Activated T-cell treated with anti-CD3 and anti-CD28 coated beads, Interleukin-2, amount 50 U/mL, for 24 hours (primary cell): ENCODE measurements at regions not wholly inside any gene's neighbourhood (a gene's known extent, or its start where the extent isn't known, plus 50 kb on each side); places are given as distances from the start of the nearest gene placed in this dataset.

ENCODE experiments used
- DNase-seq: peaks from one replicate; pipeline ENCODE4 v3.0.0-alpha.2; 2020
- H3K27ac Mint-ChIP-seq: 2 replicates; pipeline ENCODE4 v1.8.0; 2020; ENCODE audit warnings: mild to moderate bottlenecking, mixed read lengths
- H3K27me3 Mint-ChIP-seq: 2 replicates; pipeline ENCODE4 v1.8.0; 2020; ENCODE audit warnings: mixed read lengths
- H3K36me3 Mint-ChIP-seq: 2 replicates; pipeline ENCODE4 v1.8.0; 2020; ENCODE audit warnings: low read depth, mixed read lengths
- H3K4me1 Mint-ChIP-seq: 2 replicates; pipeline ENCODE4 v1.8.0; 2020; ENCODE audit warnings: low read depth, mixed read lengths
- H3K4me3 Mint-ChIP-seq: 2 replicates; pipeline ENCODE4 v1.8.0; 2020; ENCODE audit warnings: mild to moderate bottlenecking, moderate library complexity, mixed read lengths
- H3K9me3 Mint-ChIP-seq: 2 replicates; pipeline ENCODE4 v1.8.0; 2020; ENCODE audit warnings: mixed read lengths

DNA sequence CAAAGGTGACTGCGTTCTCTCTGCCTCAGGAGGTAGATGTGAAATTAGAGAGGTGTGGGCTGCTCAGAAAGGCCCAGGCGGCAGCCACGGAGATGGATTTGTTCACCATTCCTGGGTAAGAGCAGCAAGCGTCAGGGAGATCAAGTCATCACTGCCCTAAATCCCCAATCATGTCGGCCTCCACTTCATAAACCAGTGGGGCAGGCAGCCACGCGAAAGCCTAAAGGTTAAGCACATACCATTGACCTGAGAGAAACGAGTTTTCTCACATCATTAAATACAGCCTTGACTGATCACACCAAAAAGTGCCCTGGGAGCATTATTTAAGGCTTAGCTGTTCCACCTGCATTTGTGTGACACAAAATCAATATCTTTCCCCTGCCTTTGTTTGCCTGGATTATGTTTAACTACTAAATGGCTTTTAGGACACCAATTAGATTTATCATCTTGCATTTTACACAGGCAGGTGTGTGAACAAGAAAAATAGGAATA, 50.7 kb upstream of the FOXB1 start:
- no peak overlapping the region for H3K27ac Mint-ChIP-seq
- H3K36me3 Mint-ChIP-seq = no peaks in the 10 kb centered on the region
- H3K4me3 Mint-ChIP-seq = no peak overlapping the region
- peaks cover 7% of the 10 kb centered on the region for H3K27me3 Mint-ChIP-seq
- DNase-seq = no peak
- peaks cover 4% of the 10 kb centered on the region for H3K9me3 Mint-ChIP-seq
- no peaks in the 10 kb centered on the region for H3K4me1 Mint-ChIP-seq

DNA sequence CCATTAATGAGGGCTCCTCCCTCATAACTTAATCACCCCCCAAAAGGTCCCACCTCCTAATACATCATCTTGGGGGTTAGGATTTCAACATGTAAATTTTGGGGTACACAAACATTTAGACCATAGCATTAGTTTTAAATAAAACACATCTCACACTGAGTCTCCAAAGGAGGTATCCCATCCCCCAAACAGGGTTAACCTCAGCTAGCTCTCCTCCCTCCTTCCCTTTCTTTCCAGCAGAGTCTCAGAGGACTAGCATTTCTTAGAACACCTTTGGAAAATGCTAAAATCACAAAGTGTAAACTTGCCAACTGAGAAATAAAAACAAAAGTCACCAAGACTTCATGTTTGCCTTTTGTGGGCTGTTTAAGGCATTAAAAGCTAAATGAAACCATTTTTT, 51.2 kb upstream of the FOXB1 start:
- Mint-ChIP-seq H3K4me3 (no peak overlapping the region), H3K36me3 (no peaks in the 10 kb centered on the region), H3K4me1 (no peaks in the 10 kb centered on the region), H3K27ac (no peak overlapping the region), H3K27me3 (peaks cover 7% of the 10 kb centered on the region), H3K9me3 (peaks cover under 1% of the 10 kb centered on the region)
- no peak for DNase-seq

DNA sequence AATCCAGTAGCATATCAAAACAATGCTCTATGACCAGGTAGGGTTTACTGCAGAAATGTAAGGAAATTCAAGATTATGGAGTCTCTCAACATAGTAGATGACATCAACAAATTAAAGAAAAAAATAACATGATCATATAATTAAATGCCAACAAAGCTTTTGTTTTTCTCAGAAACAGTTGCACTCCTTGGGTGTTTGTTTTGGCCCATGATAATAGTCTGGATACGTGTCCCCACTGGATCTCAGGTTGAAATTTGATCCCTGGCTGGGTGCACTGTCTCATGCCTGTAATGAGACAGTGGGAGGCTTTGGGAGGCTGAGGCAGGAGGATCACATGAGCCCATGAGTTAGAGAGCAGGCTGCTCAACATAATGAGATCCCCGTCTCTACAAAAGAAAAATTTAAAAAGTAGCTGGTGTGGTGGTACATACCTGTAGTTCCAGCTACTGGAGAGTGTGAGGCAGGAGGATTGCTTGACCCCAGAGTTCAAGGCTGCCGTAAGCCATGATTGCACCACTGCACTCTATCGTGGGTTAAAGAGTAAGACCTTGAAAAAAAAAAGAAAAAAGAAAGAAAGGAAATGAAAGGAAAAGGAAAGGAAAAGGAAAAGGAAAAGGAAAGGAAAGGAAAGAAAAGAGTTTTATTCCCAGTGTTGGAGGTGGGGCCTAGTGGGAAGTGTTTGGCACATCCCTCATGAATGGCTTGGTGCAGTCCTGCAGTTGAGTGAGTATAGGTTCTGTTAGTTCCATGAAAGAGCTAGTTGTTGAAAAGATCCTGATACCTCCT, 53.3 kb upstream of the FOXB1 start:
- H3K27ac Mint-ChIP-seq = no peak overlapping the region
- no peaks in the 10 kb centered on the region for H3K9me3 Mint-ChIP-seq
- no peaks in the 10 kb centered on the region for H3K36me3 Mint-ChIP-seq
- H3K4me1 Mint-ChIP-seq = no peaks in the 10 kb centered on the region
- H3K27me3 Mint-ChIP-seq = peaks cover 10% of the 10 kb centered on the region
- no peak overlapping the region for H3K4me3 Mint-ChIP-seq
- DNase-seq = no peak

GRCh38 chr15:59948924-59949613, 55.0 kb upstream of the FOXB1 start:
- DNase-seq = no peak
- no peak overlapping the region for H3K4me3 Mint-ChIP-seq
- H3K27me3 Mint-ChIP-seq = peaks cover 10% of the 10 kb centered on the region
- H3K27ac Mint-ChIP-seq = no peak overlapping the region
- H3K9me3 Mint-ChIP-seq = no peaks in the 10 kb centered on the region
- no peaks in the 10 kb centered on the region for H3K36me3 Mint-ChIP-seq
- no peaks in the 10 kb centered on the region for H3K4me1 Mint-ChIP-seq

DNA sequence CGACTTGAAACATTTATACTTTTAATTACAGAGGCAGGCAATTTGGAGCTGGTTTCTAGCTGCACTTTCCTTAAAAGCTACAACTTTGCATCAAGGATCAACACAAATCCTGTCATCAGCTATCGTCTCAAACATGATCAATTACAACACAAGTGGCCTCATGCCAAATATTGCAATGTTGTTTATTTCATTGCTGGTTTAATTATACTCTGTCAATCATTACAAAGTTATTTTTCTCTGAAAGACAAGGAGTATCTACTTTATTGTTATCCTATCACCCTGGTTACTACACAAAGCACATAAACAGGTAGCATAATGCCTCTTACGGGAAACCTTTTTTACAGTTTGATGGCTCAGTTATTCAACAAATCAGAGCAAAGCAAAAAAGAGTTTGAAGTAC, 58.0 kb upstream of the FOXB1 start:
- Mint-ChIP-seq H3K27ac (no peak overlapping the region), H3K4me1 (no peaks in the 10 kb centered on the region), H3K9me3 (no peaks in the 10 kb centered on the region), H3K36me3 (no peaks in the 10 kb centered on the region), H3K27me3 (peaks cover 3% of the 10 kb centered on the region), H3K4me3 (no peak overlapping the region)
- no peak for DNase-seq

- no peak for DNase-seq
- Mint-ChIP-seq H3K36me3 (no peaks in the 10 kb centered on the region), H3K9me3 (no peaks in the 10 kb centered on the region), H3K27me3 (peaks cover 3% of the 10 kb centered on the region), H3K27ac (no peak overlapping the region), H3K4me3 (no peak overlapping the region), H3K4me1 (no peaks in the 10 kb centered on the region)
Measured at GRCh38 chr15:59945036-59945435, 59.1 kb upstream of the FOXB1 start.

DNA sequence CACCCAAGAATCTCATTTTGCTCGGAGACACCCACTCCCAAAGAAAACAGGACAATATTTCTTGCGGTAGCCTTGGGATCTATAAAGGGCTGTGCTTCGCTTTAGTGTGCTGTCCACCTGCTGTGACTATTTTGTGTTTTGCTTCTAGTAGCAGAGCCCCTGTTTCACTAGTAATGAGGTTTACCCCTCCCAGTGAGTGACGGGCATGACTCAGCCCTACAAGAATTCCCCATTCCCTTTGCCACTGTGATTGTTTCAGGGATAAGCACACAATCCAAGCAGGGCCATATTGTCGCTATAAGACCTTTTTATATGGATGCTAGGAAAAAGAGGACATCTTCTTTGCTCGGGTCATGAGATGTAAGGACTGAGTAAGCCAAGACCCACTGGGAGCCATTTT, 62.5 kb upstream of the FOXB1 start:
- no peaks in the 10 kb centered on the region for H3K36me3 Mint-ChIP-seq
- no peaks in the 10 kb centered on the region for H3K9me3 Mint-ChIP-seq
- H3K27ac Mint-ChIP-seq = no peak overlapping the region
- H3K4me1 Mint-ChIP-seq = no peaks in the 10 kb centered on the region
- no peak for DNase-seq
- H3K4me3 Mint-ChIP-seq = no peak overlapping the region
- no peaks in the 10 kb centered on the region for H3K27me3 Mint-ChIP-seq

DNA sequence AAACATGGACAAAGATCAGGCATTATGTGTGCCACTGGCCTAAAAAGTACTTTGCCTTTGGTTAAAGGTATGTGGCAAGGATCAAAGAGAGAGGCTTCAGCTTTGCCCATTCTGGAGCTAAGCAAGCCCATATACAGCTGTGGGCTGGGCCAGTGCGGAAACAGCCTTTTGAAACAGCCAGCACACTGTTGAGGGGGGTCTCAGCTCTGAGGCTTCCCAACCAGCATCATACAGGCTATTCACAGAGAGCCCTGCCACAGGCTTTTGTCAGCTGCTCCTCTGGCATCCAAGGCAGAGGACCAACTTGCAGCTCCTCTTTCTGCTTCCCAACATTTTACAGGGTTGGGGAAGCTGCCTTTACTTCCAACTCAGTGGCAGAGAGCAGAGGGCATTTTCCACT, 63.2 kb upstream of the FOXB1 start:
- Mint-ChIP-seq H3K27ac (no peak overlapping the region), H3K27me3 (peaks cover 5% of the 10 kb centered on the region), H3K4me3 (no peak overlapping the region), H3K36me3 (no peaks in the 10 kb centered on the region), H3K4me1 (no peaks in the 10 kb centered on the region), H3K9me3 (no peaks in the 10 kb centered on the region)
- DNase-seq = no peak

- H3K9me3 Mint-ChIP-seq = no peaks in the 10 kb centered on the region
- peaks cover 5% of the 10 kb centered on the region for H3K27me3 Mint-ChIP-seq
- H3K4me3 Mint-ChIP-seq = no peak overlapping the region
- H3K27ac Mint-ChIP-seq = no peak overlapping the region
- no peaks in the 10 kb centered on the region for H3K4me1 Mint-ChIP-seq
- no peak for DNase-seq
- no peaks in the 10 kb centered on the region for H3K36me3 Mint-ChIP-seq
Measured at GRCh38 chr15:59940456-59940855, 63.7 kb upstream of the FOXB1 start.

DNA sequence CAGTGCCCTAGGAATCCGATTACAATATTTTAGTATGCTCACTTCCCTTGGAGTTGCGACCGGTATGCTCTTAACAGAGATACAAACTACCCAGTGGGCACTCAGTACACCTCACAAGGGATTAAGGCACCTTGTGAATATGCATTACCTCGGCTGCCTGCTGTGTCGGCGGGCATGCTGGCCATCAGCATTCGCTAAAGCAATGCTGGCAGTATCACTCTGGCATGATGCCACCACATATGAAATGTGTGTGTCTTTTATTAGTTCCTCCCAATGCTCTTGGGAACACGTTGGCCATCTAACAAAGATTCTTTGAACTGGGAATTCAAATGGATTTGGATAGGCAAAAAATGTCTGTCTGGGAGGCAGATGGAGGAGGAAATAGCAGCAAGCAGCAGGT, 67.4 kb upstream of the FOXB1 start:
- no peaks in the 10 kb centered on the region for H3K36me3 Mint-ChIP-seq

DNA sequence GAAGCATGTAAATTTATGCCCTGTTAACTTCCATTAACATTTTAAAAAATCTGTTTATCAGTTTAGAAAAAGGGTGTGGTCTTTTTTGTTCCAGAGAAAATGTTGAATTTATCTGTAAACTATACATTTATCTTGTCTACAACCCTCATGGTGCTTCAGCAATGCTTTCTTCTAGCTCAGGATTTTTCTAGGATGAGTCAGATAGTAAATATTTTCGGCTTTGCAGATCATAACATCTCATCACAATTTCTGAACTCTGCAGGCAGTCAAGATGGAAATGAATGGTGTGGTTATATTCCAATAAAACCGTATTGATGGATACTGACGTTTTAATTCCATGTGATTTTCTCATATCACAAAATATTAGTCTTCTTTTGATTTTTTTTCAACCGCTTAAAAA, 70.5 kb upstream of the FOXB1 start:
- Mint-ChIP-seq H3K36me3 (no peaks in the 10 kb centered on the region), H3K27me3 (peaks cover 13% of the 10 kb centered on the region), H3K9me3 (no peaks in the 10 kb centered on the region), H3K27ac (no peak overlapping the region), H3K4me1 (no peaks in the 10 kb centered on the region), H3K4me3 (no peak overlapping the region)
- no peak for DNase-seq

More for the DNA sequence above, 67.4 kb upstream of the FOXB1 start:
- no peak overlapping the region for H3K4me3 Mint-ChIP-seq
- no peaks in the 10 kb centered on the region for H3K4me1 Mint-ChIP-seq
- H3K27me3 Mint-ChIP-seq = peaks cover 8% of the 10 kb centered on the region
- H3K9me3 Mint-ChIP-seq = no peaks in the 10 kb centered on the region
- DNase-seq = no peak
- H3K27ac Mint-ChIP-seq = no peak overlapping the region

- Mint-ChIP-seq H3K27ac (no peak overlapping the region), H3K9me3 (no peaks in the 10 kb centered on the region), H3K4me1 (no peaks in the 10 kb centered on the region), H3K4me3 (no peak overlapping the region), H3K27me3 (peaks cover 26% of the 10 kb centered on the region), H3K36me3 (no peaks in the 10 kb centered on the region)
- no peak for DNase-seq
Measured at GRCh38 chr15:59931646-59932261, 72.4 kb upstream of the FOXB1 start.

- Mint-ChIP-seq H3K27ac (no peak overlapping the region), H3K9me3 (no peaks in the 10 kb centered on the region), H3K4me1 (peaks cover 18% of the 10 kb centered on the region), H3K36me3 (no peaks in the 10 kb centered on the region), H3K27me3 (peaks cover 20% of the 10 kb centered on the region), H3K4me3 (no peak overlapping the region)
- no peak for DNase-seq
Measured at GRCh38 chr15:59924812-59925522, 79.1 kb upstream of the FOXB1 start.

DNA sequence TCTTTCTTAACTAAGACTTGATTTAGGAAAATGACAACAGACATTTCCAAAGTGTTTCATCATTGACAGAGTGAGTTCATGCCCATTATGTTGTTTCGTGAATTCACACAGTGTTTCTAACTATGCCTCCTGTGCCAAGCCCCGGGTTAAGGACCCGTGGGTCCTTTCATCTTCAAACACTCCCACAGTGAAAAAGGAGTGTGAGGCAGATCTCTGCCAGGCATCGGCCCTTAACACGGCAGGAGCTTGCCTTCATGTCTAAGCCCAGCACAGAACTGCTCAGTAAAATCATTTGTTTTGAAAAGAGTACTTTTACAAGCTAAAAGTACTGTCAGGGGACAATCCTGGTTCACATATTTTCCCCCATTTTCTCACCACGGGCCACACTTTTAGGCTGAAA, 80.0 kb upstream of the FOXB1 start:
- DNase-seq = no peak
- Mint-ChIP-seq H3K36me3 (no peaks in the 10 kb centered on the region), H3K27ac (no peak overlapping the region)

More for the DNA sequence above, 80.0 kb upstream of the FOXB1 start:
- Mint-ChIP-seq H3K27me3 (peaks cover 16% of the 10 kb centered on the region), H3K4me3 (no peak overlapping the region), H3K9me3 (no peaks in the 10 kb centered on the region), H3K4me1 (peaks cover 27% of the 10 kb centered on the region)
